DMS114 treated with DMSO at 0.1 percent for 48 hours (cell line): ENCODE measurements at regions not wholly inside any gene's neighbourhood (a gene's known extent, or its start where the extent isn't known, plus 50 kb on each side); places are given as distances from the start of the nearest gene placed in this dataset.
"Not testable (repeated sequence)": the region's sequence is repeated elsewhere in the genome, so short reads cannot be mapped to it uniquely, and the experiment has no call there.

Source experiments
- DNase-seq: peaks from one replicate; lab custom pipeline; 2025; ENCODE audit not compliant: unreplicated experiment; lab: John Stamatoyannopoulos, UW

DNA sequence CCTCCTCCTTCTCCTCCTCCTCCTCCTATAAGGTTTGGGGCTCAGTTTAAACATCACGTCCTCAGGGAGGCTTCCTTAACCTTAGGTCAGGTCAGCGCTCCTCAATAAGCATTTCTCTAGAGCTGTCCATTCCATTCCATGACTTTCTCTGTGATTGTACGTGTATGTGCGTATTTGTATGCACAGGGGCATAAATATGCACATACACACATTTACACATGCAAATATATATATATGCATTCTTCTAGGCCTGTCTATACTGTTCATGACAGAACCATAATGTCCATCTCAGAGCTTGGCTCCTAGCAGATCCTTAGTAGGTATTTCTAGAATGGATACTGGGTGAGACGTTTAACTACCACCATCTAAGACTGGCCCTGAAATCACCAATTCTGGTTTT lies 258.6 kb downstream of the STIM2 start:
- DNase-seq, result no peak

DNA sequence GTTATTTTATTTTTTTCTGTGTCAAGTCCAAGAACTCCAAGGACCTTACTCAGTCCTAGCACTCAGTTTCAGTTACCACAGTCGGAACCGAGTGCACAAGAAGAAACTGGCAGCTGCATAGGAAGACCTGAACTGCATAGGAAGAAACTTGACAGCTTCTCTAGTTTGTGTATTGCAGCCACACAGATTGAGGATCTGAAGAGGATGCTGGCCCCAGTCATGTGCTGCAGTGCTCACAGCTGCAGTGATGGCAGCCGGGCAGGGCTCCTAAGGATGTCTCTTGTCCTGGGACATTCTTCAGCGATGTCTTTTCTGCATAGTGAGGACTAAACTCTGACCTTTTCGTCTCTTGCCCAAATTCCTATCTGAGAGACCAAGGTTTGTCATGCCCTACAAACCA lies 261.2 kb downstream of the STIM2 start:
- no peak for DNase-seq

DNA sequence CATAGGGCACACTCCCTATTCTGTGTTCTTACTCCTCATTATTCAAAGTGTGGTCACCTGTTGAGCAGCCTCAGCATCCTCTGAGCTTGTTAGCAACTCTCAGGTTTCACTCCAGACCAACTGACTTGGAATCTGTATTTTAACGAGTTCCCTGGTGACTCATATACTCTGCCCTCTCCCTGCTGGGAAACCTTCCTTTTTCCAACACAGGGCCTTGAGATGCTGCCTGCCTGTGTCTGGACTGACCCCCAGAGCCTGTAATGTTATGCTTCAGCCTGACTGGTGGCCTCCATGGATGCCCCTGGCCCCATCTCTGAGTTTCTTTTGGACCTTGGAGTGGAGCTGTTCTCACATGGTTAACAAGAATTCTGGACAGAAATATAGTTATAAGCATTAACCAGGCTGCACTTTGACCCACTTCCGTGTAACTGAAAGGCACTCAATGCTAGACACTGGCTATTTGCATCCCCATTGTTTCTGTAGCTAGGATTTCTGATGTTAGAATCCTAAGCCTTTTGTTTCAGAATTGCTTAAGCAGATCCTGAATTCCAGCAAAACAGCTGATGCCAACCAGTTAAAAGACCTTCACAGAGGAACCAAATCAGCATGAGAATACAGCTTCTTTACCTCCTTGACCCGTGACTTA lies 262.6 kb downstream of the STIM2 start:
- no peak for DNase-seq

DNA sequence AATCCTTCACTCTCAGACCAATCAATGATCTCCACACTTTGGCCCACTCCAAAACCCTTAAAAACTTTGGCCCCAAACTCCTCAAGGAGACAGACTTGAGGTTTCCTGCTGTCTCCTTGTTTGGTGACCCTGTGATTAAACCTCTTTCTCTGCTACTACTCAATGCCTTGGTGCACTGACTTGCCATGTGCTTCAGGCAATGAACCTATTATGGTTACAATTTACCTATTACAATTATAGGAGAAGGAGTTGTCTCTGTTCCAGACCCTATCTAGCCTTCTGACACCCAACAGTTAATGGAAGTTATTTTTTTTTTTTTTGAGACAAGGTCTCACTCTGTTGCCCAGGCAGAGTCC lies 263.1 kb downstream of the STIM2 start:
- DNase-seq, result no peak

DNA sequence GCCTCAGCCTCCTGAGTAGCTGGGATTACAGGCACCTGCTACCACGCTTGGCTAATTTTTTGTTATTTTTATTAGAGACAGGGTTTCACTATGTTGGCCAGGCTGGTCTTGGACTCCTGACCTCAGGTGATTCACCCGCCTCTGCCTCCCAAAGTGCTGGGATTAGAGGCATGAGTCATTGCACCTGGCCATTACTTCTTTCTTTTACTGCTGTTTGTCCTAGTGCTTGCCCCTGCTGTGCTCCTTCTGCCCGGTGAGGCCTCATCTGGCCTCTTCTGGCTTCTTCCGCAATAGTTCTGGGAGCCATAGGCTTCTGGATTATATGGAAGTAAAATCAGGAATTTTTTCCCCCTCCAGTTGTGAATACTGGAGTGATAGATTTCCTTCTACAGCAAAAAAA lies 266.3 kb downstream of the STIM2 start:
- not testable (repeated sequence) for DNase-seq

DNA sequence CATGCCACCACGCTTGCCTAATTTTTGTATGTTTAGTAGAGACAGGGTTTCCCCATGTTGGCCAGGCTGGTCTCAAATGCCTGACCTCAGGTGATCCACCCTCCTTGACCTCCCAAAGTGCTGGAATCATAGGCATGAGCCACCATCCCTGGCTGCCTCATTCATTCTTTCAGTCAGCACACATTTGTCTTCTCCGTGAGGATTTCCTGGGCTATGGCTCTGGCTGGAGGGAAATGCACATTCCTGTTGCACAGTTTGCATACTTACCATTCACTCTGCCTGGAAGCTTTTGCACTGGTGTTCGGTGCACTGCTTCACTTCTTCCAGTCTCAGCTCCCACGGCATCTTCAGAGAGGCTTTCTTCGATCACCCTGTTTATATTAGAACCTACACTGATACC lies 267.8 kb downstream of the STIM2 start:
- DNase-seq, result no peak

DNA sequence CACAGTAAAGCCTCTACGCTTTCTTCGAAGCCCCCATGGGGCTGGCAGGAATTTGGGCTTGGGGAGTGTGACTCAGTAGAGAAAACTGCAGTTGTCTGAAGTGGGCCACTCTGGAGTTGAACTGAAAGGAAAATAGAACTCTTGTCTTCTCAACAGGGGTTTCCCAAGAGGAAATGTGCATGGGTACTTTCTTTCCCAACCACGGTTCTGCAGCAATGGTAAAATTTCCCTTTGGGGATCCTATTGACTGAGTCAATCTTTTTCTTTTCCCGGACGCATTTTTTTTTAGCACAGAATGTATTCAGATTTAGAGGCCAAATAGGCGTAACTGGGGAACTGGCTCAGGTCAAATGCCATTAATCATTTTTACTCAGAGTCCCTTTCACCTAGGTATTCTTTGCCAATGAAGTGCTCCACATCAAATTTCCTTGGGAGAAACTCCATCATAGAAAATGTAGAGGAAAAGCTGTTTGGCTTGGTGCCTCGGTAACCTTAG lies 269.3 kb downstream of the STIM2 start:
- DNase-seq, result no peak

DNA sequence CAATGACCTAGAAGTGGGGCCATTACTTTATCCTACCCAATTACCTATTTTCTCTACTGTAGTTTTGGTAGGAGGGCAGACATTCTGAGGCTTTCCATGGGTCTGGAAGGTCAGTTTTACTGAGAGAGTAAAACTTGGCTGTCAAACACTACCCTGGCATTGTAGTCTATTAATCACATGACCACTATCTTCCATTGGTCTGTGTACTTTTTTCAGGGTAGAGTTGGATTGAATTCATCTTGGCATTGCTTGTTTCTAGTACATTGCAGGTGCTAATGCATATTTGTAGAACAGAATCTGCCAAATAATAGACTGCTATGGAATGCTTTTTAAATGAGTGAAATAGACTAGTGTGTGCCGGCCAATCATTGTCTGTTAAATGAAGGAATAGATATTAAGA lies 271.9 kb downstream of the STIM2 start:
- no peak for DNase-seq

DNA sequence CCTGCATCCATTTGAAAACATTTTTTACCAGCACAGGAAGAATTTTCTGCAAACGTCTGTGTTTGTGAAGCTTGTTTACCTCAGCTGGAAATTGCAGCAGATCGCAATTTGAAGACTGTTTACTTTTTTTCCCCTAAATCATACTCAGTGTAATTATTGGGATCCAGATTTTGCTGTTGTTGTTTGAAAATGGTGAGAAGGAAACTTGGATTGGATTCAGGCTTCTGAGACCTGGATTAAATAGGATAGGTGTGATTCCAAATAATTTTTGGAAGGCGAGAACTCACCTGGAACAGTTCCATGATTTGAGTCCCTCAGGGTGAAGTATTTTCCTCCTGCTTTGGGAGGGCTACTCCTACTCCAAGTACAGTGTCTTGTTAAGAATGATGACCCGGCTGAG lies 279.8 kb downstream of the STIM2 start:
- no peak for DNase-seq

DNA sequence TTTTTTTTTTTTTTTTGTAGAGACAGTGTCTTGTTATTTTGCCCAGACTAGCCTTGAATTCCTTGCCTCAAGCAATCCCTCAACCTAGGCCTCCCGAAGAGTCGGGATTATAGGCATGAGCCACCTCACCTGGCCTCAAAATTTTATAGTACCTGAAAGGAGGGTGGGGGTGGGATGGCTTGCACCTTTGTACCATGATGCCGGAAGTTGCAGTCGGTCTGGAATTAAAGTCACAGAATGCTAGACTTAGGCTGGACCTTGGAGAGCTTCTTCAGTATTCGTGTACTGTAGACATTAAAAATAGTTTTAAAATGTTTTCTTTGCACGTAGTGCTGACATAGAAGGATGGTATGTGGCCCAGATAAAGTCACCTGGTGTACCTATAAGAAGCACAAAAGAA lies 280.9 kb downstream of the STIM2 start:
- DNase-seq, result no peak

DNA sequence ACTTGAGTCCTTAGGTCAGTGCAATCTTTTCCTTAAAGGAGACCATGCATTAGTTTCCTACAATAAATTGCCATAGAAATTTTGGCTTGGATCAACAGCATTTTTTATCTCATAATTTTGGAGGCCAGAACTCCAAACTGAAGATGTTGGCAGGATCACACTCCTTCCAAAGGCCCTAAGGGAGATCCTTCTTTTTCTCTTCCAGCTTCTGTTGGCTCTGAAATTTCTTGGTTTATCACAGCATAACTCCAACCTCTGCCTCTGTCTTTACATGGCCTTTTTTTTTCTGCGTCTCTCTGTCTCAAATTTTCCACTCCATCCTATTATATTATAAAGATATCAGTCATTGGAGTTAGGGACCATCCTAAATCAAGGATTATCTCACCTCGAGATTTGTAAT lies 282.2 kb downstream of the STIM2 start:
- DNase-seq, result no peak

DNA sequence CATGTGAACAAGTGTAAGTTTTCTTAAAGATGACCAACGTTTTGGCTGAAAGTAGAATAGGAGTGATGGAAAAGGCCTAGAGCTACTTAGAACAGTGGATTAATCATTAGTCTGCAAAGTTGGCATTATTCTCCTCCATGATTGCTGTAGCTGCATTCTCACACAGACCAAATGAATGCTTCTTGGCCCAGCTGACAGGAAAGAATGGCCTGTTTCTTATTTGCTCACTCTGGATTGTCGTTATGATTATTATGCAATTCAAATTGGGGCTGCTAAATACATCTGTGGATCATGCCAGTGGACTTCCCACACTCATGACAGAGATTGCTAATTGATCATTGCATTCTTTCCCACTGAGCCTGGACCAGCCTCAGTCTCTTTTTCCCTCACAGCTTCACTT lies 285.0 kb downstream of the STIM2 start:
- no peak for DNase-seq

DNA sequence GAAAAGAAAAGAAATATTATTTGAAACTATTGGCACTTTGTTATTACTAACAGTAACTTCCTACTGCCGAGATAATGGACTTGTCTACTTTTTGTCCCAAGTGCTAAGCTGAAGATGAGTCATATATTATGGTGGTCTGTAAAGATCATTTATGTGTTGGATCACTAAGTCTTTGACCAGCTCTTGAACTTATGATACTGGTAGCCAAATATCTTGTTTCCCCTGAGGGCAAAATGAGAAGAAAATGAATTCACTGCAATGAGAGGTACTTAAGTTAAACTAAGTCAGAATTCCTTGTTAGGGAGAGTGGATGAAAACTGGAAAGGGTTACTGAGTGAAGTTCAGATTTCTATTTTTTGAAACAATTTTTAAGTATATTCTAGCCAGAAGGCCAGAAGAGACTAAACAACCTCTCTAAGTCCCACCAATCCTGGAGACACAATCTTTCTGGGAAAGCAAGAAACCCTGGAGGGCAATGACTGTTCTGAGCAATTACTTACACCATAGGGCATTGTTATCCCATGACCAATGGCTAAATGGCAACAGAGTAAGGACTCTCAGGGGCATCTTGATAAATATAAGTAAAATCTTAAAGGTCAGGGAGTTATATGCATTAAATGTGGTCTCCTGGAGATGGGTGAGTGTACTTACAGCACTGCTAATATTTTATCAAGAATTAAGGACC lies 287.7 kb downstream of the STIM2 start:
- DNase-seq, result no peak

DNA sequence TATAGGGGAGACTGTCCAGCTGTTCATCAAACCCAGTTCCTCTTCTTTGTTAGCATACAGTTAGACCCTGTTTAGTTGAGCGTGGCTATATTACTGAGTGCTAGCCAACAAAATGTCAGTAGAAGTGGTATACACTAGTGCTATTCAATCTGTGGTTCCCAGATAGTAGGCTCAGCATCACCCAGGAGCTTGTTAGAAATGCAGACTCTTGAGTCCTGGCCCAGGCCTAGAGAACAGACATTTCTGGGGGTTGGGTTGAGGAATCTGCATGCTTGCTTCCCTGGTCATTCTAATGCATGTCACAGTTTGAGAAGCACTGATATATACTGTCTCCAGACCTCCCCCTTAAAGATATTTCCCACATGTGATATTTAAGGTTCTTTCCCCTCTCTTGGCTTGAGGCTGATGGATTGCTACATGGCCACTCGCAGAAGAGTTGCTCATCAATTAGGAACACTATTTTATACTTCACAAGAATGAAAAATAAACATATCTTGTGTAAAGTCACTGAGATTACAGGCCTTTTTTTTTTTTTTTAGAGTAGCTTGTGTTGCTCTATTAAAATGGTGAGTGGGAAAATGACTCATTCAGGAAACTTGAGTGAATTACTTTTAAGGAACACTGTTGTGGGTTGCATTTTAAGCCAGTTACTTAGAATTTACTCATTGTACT lies 289.0 kb downstream of the STIM2 start:
- DNase-seq, result no peak

DNA sequence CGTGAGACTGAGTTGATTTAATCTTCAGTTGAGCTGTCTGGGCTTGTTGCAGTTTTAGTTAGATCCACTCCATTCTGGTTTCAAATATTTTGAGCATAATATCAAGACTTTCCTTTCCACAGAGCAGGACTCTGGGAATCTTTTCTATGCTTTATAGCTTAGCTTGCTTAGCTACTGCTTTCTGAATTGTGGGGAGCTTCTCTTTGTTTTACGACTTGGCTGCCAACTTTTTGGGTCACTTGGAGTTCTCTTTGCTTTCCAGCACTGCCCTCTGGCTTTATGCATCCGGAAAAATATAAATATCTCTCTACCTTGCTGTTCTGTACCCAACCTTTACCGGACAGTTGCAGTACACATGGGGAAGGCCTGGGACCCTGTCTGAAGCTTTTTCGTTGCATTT lies 292.1 kb downstream of the STIM2 start:
- DNase-seq, result no peak

DNA sequence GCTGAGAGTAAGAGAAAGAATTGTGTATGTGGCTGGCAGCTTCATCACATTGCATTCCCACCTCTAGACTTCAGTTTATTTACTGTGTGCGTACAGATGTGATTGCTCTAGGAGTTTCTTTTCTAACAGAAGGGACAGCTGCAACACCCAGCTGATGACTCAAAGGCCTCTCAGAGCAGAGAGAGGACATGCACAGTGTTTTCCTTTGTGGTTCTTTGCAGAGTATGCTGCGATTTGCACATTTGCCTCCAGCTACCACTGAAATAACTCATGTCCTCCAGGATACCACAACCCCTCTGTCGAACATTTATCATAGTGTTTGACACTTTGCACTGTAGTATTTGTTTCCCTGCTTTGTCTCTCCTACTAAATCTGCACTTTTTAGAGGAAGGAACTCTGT lies 294.1 kb downstream of the STIM2 start:
- no peak for DNase-seq

DNA sequence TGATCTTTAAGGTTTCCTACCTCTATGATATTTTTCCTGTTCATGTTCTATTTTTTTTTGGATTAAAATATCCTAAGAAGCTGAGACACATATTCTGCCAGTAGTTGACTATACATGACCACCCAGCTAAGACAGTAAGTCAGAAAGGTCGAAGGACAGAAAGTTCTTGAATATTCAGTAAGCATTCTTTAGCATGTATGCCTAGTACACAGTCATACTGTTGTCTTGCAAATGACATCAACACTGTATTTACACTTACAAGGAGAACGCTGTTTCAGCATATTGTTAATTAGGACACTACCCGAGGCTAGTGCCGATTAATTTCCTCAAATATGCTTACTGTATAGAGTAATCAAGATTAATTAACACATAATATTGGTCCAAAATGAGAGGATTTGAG lies 300.6 kb downstream of the STIM2 start:
- no peak for DNase-seq

DNA sequence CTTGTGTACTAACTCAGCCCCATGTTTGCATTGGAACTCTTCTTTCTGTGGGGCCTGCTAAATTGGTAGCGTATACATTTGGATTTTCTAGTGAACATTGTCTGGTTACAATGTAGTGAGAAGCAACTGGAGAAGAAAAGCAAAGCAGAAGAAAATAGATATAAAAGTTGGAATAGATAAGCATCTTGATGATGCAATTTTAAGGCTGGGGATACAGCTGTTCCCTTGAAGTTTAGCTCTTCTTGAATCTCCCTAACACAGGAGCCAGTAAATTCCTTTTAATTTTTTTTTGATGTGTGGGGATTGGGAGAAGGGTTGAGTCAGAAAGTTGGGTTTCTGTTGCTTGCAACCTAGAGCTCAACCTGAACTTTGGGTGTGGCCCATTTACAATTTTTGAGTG lies 308.1 kb downstream of the STIM2 start:
- DNase-seq, result no peak

DNA sequence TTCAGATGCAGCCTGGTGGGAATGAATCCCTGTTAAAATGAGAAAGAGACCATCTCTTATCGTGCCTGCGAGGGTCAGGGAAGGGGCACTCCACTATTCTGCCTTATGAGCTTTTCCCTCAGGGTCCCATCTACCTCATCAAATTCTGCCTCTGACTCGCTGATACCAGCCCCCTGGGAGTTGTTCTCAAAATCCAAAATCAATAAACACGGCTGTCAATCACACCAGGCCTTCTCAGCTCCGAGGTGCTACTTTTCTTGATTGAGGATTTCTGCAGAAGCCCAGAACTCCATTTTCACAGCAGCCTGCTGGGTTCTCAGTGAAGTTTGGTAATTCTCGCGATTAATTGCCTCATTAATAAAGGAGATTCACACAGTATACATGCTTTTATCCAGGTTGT lies 312.6 kb downstream of the STIM2 start:
- DNase-seq, result no peak

DNA sequence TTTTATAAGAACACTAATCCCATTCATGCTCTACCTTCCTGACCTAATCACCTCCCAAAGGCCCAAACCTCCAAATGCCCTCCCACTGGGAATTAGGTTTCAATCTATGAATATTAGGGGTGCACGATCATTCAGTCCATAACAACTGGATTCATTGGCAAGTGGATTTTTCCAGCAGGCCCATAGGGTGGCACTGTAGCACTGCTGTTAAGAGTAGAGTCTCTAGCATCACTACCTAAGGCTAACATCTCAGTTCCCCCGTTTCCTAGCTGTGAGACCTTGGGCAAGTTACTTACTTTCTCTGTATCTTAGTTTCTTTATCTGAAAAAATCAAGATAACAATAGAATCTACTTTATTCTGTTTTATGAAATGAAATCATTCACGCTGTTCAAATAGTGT lies 315.8 kb downstream of the STIM2 start:
- peak; percentile 43 for DNase-seq

DNA sequence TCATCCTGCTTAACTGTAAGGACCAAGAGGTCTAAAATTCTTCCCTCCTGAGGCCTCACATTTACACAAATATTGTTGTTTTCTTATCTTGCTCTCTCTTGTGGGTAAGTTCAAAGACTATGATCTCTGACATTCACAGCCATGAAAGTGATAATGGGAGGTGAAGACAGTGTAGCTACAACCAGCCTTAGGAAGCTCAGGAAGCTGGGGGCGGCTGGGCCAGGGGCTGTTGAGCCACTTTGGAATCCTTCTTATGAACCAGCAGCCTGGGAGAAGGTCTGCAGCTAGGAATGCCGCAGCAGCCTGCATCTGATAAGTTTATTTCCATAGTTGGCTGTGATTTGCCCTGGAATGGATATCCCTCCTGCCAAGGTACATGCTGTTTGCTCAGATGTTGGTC lies 316.2 kb downstream of the STIM2 start:
- DNase-seq, result no peak

DNA sequence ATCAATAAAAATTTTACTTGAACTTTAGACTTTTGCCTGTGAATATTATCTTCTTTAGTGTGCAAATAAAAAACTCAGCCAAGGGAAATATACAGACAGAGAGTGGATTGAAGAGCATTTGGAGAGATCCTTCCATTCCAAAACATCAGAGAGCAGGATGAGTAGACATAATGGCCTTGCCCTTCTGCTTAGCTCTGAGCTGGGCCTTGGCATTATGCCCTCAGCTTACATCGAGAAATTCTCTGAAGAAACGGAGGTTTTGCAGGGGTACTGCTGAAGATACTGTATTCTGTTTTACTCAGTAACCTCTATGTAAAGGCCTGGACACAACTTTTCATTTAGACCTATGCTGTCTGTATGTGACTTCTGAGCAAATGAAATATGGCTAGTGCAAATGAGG lies 317.4 kb downstream of the STIM2 start:
- no peak for DNase-seq

DNA sequence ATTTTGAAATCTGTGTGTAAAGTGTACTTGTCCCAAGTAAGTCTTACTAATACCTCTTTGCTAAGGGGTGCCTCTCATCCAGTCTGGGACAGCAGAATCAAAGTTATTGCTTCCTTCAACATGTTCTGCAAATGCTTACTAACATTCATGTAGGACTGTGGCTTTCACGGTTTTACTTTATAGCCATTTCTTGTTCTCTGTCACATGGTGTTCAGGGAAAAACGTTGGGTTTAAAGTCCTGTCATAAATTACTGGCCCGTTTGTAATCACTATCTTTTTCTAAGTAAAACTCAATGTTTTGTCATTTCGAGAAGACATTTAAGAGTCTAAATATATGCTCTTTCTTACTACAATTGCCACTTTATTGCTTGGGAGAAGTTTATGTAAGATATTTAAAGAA lies 321.1 kb downstream of the STIM2 start:
- DNase-seq, result no peak
